Loucy (cell line): ENCODE measurements at regions not wholly inside any gene's neighbourhood (a gene's known extent, or its start where the extent isn't known, plus 50 kb on each side); places are given as distances from the start of the nearest gene placed in this dataset.

ENCODE experiments used
- H2AFZ ChIP-seq: fragments of 200-600 bp; sonication (generic); 2 replicates; pipeline ENCODE4 v1.6.0; 2016; ENCODE audit warnings: antibody characterized with exemption, mild to moderate bottlenecking, low read length, moderate library complexity
- H3F3A ChIP-seq: fragments of 200-600 bp; 2 replicates; pipeline ENCODE4 v1.6.0; 2016; ENCODE audit warnings: antibody characterized with exemption, low read depth, mild to moderate bottlenecking
- H3K27me3 ChIP-seq: fragments of 200-600 bp; sonication (generic); 2 replicates; pipeline ENCODE4 v1.6.1; 2014; ENCODE audit warnings: low read length, mild to moderate bottlenecking; ENCODE audit not compliant: insufficient read depth, poor library complexity, severe bottlenecking
- H3K36me3 ChIP-seq: fragments of 200-600 bp; sonication (generic); 2 replicates; pipeline ENCODE4 v1.6.1; 2016; ENCODE audit warnings: low read length; ENCODE audit not compliant: insufficient read depth
- H3K4me1 ChIP-seq: fragments of 200-600 bp; sonication (generic); 2 replicates; pipeline ENCODE4 v1.5.1; 2014; ENCODE audit warnings: low read length, mild to moderate bottlenecking; ENCODE audit not compliant: insufficient read depth, poor library complexity, severe bottlenecking
- H3K4me2 ChIP-seq: fragments of 200-600 bp; sonication (generic); 2 replicates; pipeline ENCODE4 v1.6.0; 2014; ENCODE audit warnings: antibody characterized with exemption, low read length, low read depth, mild to moderate bottlenecking; ENCODE audit not compliant: poor library complexity, severe bottlenecking
- H3K4me3 ChIP-seq: fragments of 200-600 bp; sonication (generic); 2 replicates; pipeline ENCODE4 v1.5.1; 2014; ENCODE audit warnings: low read length, mild to moderate bottlenecking, mixed read lengths; ENCODE audit not compliant: poor library complexity, severe bottlenecking
- H3K79me2 ChIP-seq: fragments of 200-600 bp; sonication (generic); 2 replicates; pipeline ENCODE4 v1.6.1; 2014; ENCODE audit warnings: low read length; ENCODE audit not compliant: insufficient read depth
- H3K9ac ChIP-seq: fragments of 200-600 bp; sonication (generic); 2 replicates; pipeline ENCODE4 v1.6.0; 2014; ENCODE audit warnings: mild to moderate bottlenecking, low read depth, low read length, moderate library complexity; ENCODE audit not compliant: poor library complexity, severe bottlenecking
- H3K9me2 ChIP-seq: fragments of 200-600 bp; sonication (generic); replicated peaks from 2 replicates; pipeline ENCODE4 v1.6.1; 2016; ENCODE audit warnings: low read depth, low read length, mixed read lengths
- H3K9me3 ChIP-seq: fragments of 200-600 bp; sonication (generic); 2 replicates; pipeline ENCODE4 v1.6.1; 2014; ENCODE audit warnings: mild to moderate bottlenecking, antibody characterized with exemption, low read length, low read depth; ENCODE audit not compliant: insufficient read depth
- H4K20me1 ChIP-seq: fragments of 200-600 bp; sonication (generic); 2 replicates; pipeline ENCODE4 v1.6.0; 2014; ENCODE audit warnings: antibody characterized with exemption, low read length, mild to moderate bottlenecking; ENCODE audit not compliant: insufficient read depth, poor library complexity, severe bottlenecking
- EZH2phosphoT487 ChIP-seq: fragments of 200-600 bp; IDR thresholded peaks from 2 replicates; pipeline ENCODE4 v1.6.1; 2018; ENCODE audit warnings: antibody characterized with exemption, mild to moderate bottlenecking, moderate library complexity, borderline replicate concordance
- TF ChIP-seq, protein P1 (sequence below): fragments of 200-600 bp; sonication (generic); conservative IDR thresholded peaks from 2 replicates; pipeline ENCODE4 v1.5.1; 2014; ENCODE audit warnings: mild to moderate bottlenecking, antibody characterized with exemption, low read length

DNA sequence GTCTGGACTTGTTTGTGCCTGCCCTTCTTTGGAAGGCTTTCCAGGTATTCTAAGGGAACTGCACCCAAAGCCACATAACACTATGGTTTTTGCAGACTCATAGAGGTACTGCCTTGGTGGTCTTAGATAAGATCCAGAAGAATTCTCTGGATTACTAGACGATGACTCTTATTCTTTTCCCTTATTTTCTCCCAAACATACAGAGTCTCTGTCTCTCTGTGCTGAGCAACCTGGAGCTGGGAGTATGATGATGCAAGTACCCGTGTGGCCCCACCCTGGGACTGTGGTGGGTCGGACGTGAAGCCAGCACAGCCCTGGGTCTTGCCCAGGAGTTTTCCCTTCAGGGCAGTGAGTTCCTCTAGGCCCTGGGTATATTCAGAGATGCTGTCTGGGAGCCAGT is 1342.4 kb upstream of the TENM3 start:
- no peaks in the 10 kb centered on the region for H3K27me3 ChIP-seq
- no peaks in the 10 kb centered on the region for H3K9me2 ChIP-seq
- H3K9me3 ChIP-seq = no peaks in the 10 kb centered on the region
- H3K4me3 ChIP-seq = no peak overlapping the region
- H3K79me2 ChIP-seq = no peaks in the 10 kb centered on the region
- H2AFZ ChIP-seq = no peak overlapping the region
- no peaks in the 10 kb centered on the region for H4K20me1 ChIP-seq
- H3F3A ChIP-seq = no peaks in the 10 kb centered on the region
- no peak overlapping the region for H3K9ac ChIP-seq
- no peaks in the 10 kb centered on the region for H3K36me3 ChIP-seq
- no peaks in the 10 kb centered on the region for H3K4me1 ChIP-seq
- no peak overlapping the region for H3K4me2 ChIP-seq
- no peak for TF ChIP-seq EZH2phosphoT487
- TF ChIP-seq, protein P1, sequence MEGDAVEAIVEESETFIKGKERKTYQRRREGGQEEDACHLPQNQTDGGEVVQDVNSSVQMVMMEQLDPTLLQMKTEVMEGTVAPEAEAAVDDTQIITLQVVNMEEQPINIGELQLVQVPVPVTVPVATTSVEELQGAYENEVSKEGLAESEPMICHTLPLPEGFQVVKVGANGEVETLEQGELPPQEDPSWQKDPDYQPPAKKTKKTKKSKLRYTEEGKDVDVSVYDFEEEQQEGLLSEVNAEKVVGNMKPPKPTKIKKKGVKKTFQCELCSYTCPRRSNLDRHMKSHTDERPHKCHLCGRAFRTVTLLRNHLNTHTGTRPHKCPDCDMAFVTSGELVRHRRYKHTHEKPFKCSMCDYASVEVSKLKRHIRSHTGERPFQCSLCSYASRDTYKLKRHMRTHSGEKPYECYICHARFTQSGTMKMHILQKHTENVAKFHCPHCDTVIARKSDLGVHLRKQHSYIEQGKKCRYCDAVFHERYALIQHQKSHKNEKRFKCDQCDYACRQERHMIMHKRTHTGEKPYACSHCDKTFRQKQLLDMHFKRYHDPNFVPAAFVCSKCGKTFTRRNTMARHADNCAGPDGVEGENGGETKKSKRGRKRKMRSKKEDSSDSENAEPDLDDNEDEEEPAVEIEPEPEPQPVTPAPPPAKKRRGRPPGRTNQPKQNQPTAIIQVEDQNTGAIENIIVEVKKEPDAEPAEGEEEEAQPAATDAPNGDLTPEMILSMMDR = no peak

DNA sequence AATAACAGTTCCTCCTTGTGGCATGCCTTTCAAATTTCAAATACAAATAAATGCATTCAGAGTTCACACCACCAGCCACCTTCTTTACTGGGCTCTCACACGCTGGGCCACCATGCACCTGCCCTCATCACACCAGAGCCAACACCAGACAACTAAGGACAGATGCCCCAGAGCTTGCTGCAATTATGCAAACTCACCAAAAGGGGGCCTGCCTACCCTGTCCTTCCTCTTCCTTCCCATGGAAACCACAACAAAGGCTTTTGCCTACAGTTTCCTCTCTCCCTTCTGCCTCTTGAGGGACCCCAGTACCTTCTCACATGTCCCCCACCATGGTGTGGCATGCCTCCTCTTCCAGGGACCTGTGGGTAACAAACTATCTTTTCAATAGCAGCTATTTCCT is 1333.9 kb upstream of the TENM3 start:
- H4K20me1 ChIP-seq = no peaks in the 10 kb centered on the region
- no peak overlapping the region for H3K4me3 ChIP-seq
- H3K79me2 ChIP-seq = no peaks in the 10 kb centered on the region
- no peaks in the 10 kb centered on the region for H3K9me2 ChIP-seq
- H2AFZ ChIP-seq = no peak overlapping the region
- no peak overlapping the region for H3K9ac ChIP-seq
- no peaks in the 10 kb centered on the region for H3K9me3 ChIP-seq
- no peak overlapping the region for H3K4me2 ChIP-seq
- H3K36me3 ChIP-seq = no peaks in the 10 kb centered on the region
- TF ChIP-seq, protein P1 = peak; percentile 49
- no peak for TF ChIP-seq EZH2phosphoT487
- no peaks in the 10 kb centered on the region for H3F3A ChIP-seq
- H3K4me1 ChIP-seq = no peaks in the 10 kb centered on the region
- H3K27me3 ChIP-seq = no peaks in the 10 kb centered on the region

DNA sequence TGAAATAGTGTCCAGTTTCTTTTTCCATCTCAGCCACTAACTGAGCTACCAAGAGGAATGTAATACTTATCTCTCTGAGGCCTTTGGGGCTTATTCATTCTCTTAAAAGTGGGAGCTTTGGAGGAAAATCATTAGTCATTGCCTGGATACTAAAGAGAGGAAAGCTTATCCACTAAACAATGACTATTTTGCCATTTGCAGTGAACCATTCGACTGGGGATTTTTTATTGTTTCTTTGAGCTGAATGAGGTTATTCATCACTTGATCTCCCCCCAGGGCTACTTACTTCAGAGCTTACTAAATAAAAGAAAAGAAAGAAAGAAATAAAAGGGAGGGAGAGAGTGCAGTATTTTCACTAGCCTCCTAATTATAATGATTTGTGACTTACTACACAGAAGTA is 1329.5 kb upstream of the TENM3 start:
- Histone ChIP-seq H3K9me3 (no peaks in the 10 kb centered on the region), H3K4me1 (no peaks in the 10 kb centered on the region), H4K20me1 (no peaks in the 10 kb centered on the region), H3K4me3 (no peak overlapping the region), H3K79me2 (no peaks in the 10 kb centered on the region), H3K36me3 (no peaks in the 10 kb centered on the region), H3F3A (no peaks in the 10 kb centered on the region), H2AFZ (no peak overlapping the region), H3K9me2 (no peaks in the 10 kb centered on the region), H3K9ac (no peak overlapping the region), H3K27me3 (no peaks in the 10 kb centered on the region), H3K4me2 (no peak overlapping the region)
- no peak for TF ChIP-seq EZH2phosphoT487
- TF ChIP-seq, protein P1 = no peak
